ENCODE measurements at regions not wholly inside any gene's neighbourhood (a gene's known extent, or its start where the extent isn't known, plus 50 kb on each side); places are given as distances from the start of the nearest gene placed in this dataset.
"Not testable (repeated sequence)": the region's sequence is repeated elsewhere in the genome, so short reads cannot be mapped to it uniquely, and the experiment has no call there.

DNA sequence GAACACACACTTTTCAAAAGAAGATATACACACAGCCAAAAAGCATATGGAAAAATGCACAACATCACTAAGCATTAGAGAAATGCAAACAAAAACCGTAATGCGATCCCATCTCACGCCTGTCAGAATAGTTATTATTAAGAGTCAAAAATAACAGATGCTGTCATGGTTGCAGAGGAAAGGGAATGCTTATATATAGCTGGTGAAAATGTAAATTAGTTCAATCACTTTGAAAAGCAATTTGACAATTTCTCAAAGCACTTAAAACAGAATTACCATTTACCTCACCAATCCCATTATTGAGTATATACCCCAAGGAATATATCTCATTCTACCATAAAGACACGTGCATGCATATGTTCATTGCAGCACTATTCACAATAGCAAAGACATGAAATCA is 126.8 kb upstream of the MRPS30 start:
- no CpG with 5 or more reads among the region's 4 CpGs for WGBS (ENCODE audit: insufficient coverage)
- Mint-ChIP-seq H3K27me3 (no peaks in the 10 kb centered on the region), H3K4me3 (no peak overlapping the region), H3K4me1 (no peaks in the 10 kb centered on the region), H3K36me3 (no peaks in the 10 kb centered on the region), H3K9me3 (peaks cover 0 to 12% (median 0%) of the 10 kb centered on the region in 3 donors), H3K27ac (no peak overlapping the region)
- Histone ChIP-seq H3K9me3 (no peaks in the 10 kb centered on the region), H3K27me3 (replicated peaks in 1 of 2; ENCODE audit: control insufficient read depth in 2 of 2, extremely low read depth in 1 of 2, insufficient read depth in 2 of 2, low read length in 1 of 2) (no peaks in the 10 kb centered on the region), H3K4me3 (ENCODE audit: control insufficient read depth in 1 of 2, extremely low read depth in 1 of 2, low read length in 1 of 2) (no peak overlapping the region), H3K4me1 (ENCODE audit: control insufficient read depth in 1 of 2, extremely low read depth in 1 of 2, insufficient read depth in 2 of 2, low read length in 2 of 2) (no peaks in the 10 kb centered on the region), H3K27ac (ENCODE audit: low read length) (no peak overlapping the region), H3K36me3 (ENCODE audit: control insufficient read depth in 2 of 2, extremely low read depth in 1 of 2, insufficient read depth in 1 of 2, low read length in 1 of 2) (no peaks in the 10 kb centered on the region)
- no peak for ATAC-seq (replicated peaks in 1 of 4)
- ChIA-PET POLR2A (no interaction called here), CTCF (no interaction called here)
- DNase-seq: no peak

DNA sequence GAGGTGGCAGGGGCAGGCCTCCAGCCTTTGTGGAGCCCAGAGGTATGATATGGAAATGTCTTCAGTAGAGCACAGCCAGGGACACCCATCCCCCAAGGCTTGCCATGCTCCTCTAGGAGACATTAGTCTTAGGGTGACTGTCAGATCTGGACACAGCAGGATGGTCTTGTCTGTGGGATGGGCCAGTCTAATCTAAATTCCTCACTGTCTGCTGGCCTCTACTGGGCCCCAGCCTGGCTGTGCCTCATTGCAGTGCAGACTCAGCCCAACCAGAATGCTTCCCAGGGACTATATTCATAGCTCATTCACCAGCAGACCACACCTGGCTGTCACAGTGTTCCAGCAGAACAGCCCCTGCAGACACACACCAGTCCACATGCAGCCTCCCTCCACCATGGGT is 129.5 kb upstream of the MRPS30 start:
- DNase-seq: no peak
- Histone ChIP-seq H3K9me3 (no peaks in the 10 kb centered on the region), H3K36me3 (ENCODE audit: control insufficient read depth in 2 of 2, extremely low read depth in 1 of 2, insufficient read depth in 1 of 2, low read length in 1 of 2) (no peaks in the 10 kb centered on the region), H3K27me3 (replicated peaks in 1 of 2; ENCODE audit: control insufficient read depth in 2 of 2, extremely low read depth in 1 of 2, insufficient read depth in 2 of 2, low read length in 1 of 2) (no peaks in the 10 kb centered on the region), H3K4me3 (ENCODE audit: control insufficient read depth in 1 of 2, extremely low read depth in 1 of 2, low read length in 1 of 2) (no peak overlapping the region), H3K4me1 (ENCODE audit: control insufficient read depth in 1 of 2, extremely low read depth in 1 of 2, insufficient read depth in 2 of 2, low read length in 2 of 2) (no peaks in the 10 kb centered on the region), H3K27ac (ENCODE audit: low read length) (no peak overlapping the region)
- no peak for ATAC-seq (replicated peaks in 1 of 4)
- Mint-ChIP-seq H3K27ac (no peak overlapping the region), H3K4me3 (no peak overlapping the region), H3K4me1 (no peaks in the 10 kb centered on the region), H3K27me3 (no peaks in the 10 kb centered on the region), H3K9me3 (peaks cover 0 to 22% (median 4%) of the 10 kb centered on the region in 3 donors), H3K36me3 (no peaks in the 10 kb centered on the region)
- CTCF ChIA-PET: no interaction called here
- POLR2A ChIA-PET: no interaction called here

DNA sequence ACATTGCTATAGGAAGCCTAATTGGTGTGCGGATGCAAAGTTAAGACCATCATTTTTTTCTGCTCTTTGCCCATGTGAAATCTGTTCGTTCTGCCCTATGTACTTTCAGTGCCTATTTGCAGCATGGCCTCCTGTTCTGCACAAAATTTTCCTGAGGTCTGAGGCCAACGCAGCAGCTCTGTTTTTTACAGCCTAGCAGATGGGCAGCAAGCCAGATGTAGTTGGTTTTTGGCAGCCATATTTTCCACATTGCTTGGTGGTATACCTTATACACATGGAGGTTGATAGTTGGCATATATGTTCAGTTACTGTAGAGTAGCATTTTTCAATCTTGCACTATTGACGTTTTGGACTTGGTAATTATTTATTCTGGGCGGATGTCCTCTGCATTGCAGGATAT is 133.5 kb upstream of the MRPS30 start:
- ATAC-seq (replicated peaks in 1 of 4) (no peak), DNase-seq (no peak)
- Mint-ChIP-seq H3K27me3 (no peaks in the 10 kb centered on the region), H3K9me3 (peaks cover 4 to 18% (median 4%) of the 10 kb centered on the region in 3 donors), H3K36me3 (no peaks in the 10 kb centered on the region), H3K27ac (no peak overlapping the region), H3K4me1 (no peaks in the 10 kb centered on the region), H3K4me3 (no peak overlapping the region)
- CTCF ChIA-PET: no interaction called here
- Histone ChIP-seq H3K27ac (ENCODE audit: low read length) (no peak overlapping the region), H3K4me1 (ENCODE audit: control insufficient read depth in 1 of 2, extremely low read depth in 1 of 2, insufficient read depth in 2 of 2, low read length in 2 of 2) (no peaks in the 10 kb centered on the region), H3K27me3 (replicated peaks in 1 of 2; ENCODE audit: control insufficient read depth in 2 of 2, extremely low read depth in 1 of 2, insufficient read depth in 2 of 2, low read length in 1 of 2) (no peaks in the 10 kb centered on the region), H3K4me3 (ENCODE audit: control insufficient read depth in 1 of 2, extremely low read depth in 1 of 2, low read length in 1 of 2) (no peak overlapping the region), H3K36me3 (ENCODE audit: control insufficient read depth in 2 of 2, extremely low read depth in 1 of 2, insufficient read depth in 1 of 2, low read length in 1 of 2) (no peaks in the 10 kb centered on the region), H3K9me3 (no peaks in the 10 kb centered on the region)
- WGBS (ENCODE audit: insufficient coverage): 84% methylated on average over 3 of the region's 5 CpGs
- POLR2A ChIA-PET: no interaction called here

DNA sequence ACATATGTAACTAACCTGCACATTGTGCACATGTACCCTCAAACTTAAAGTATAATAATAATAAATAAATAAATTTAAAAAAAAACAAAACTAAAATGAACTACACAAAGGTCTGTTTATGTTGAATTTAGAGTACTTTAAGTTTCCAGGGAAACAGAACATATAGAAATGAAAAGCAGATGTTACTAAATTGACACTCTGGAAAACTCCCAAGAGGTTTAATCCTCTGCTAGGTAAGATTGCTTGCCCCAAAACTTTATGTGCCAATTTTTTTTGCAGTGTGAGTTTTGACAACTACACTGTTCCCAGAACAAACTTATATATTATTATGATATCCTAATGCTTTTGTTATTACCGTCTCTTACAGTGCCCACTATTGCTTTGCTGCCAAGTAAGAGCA is 134.3 kb upstream of the MRPS30 start:
- H3K27ac Mint-ChIP-seq: no peak overlapping the region
- CTCF ChIA-PET: no interaction called here
- no peaks in the 10 kb centered on the region for H3K4me1 Mint-ChIP-seq

DNA sequence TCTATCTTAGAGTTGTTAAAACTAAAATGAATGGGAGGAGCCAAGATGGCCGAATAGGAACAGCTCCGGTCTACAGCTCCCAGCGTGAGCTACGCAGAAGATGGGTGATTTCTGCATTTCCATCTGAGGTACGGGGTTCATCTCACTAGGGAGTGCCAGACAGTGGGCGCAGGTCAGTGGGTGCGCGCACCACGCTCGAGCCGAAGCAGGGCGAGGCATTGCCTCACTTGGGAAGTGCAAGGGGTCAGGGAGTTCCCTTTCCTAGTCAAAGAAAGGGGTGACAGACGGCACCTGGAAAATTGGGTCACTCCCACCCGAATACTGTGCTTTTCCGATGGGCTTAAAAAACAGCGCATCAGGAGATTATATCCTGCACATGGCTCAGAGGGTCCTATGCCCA is 140.3 kb upstream of the MRPS30 start:
- ATAC-seq (replicated peaks in 1 of 4); H3K4me1 Mint-ChIP-seq; H3K9me3 ChIP-seq; POLR2A ChIA-PET; H3K27me3 Mint-ChIP-seq; H3K27ac Mint-ChIP-seq; H3K4me3 ChIP-seq (ENCODE audit: control insufficient read depth in 1 of 2, extremely low read depth in 1 of 2, low read length in 1 of 2); H3K4me3 Mint-ChIP-seq; H3K36me3 Mint-ChIP-seq; H3K4me1 ChIP-seq (ENCODE audit: control insufficient read depth in 1 of 2, extremely low read depth in 1 of 2, insufficient read depth in 2 of 2, low read length in 2 of 2); CTCF ChIA-PET; H3K27me3 ChIP-seq (replicated peaks in 1 of 2; ENCODE audit: control insufficient read depth in 2 of 2, extremely low read depth in 1 of 2, insufficient read depth in 2 of 2, low read length in 1 of 2); DNase-seq; H3K27ac ChIP-seq (ENCODE audit: low read length); H3K36me3 ChIP-seq (ENCODE audit: control insufficient read depth in 2 of 2, extremely low read depth in 1 of 2, insufficient read depth in 1 of 2, low read length in 1 of 2): not testable (repeated sequence)
- H3K9me3 Mint-ChIP-seq: peaks cover 3 to 14% (median 14%) of the 10 kb centered on the region in 3 donors
- 81% methylated on average over 9 of the region's 16 CpGs for WGBS (ENCODE audit: insufficient coverage)

More for the DNA sequence above, 134.3 kb upstream of the MRPS30 start:
- Histone ChIP-seq H3K36me3 (ENCODE audit: control insufficient read depth in 2 of 2, extremely low read depth in 1 of 2, insufficient read depth in 1 of 2, low read length in 1 of 2) (no peaks in the 10 kb centered on the region), H3K9me3 (no peaks in the 10 kb centered on the region), H3K4me3 (ENCODE audit: control insufficient read depth in 1 of 2, extremely low read depth in 1 of 2, low read length in 1 of 2) (no peak overlapping the region), H3K27ac (ENCODE audit: low read length) (no peak overlapping the region), H3K27me3 (replicated peaks in 1 of 2; ENCODE audit: control insufficient read depth in 2 of 2, extremely low read depth in 1 of 2, insufficient read depth in 2 of 2, low read length in 1 of 2) (no peaks in the 10 kb centered on the region), H3K4me1 (ENCODE audit: control insufficient read depth in 1 of 2, extremely low read depth in 1 of 2, insufficient read depth in 2 of 2, low read length in 2 of 2) (no peaks in the 10 kb centered on the region)
- no peak for DNase-seq
- POLR2A ChIA-PET: no interaction called here
- Mint-ChIP-seq H3K4me3 (no peak overlapping the region), H3K9me3 (peaks cover 7 to 11% (median 9%) of the 10 kb centered on the region in 3 donors), H3K36me3 (no peaks in the 10 kb centered on the region), H3K27me3 (no peaks in the 10 kb centered on the region)
- no peak for ATAC-seq (replicated peaks in 1 of 4)
- no CpG with 5 or more reads among the region's 1 CpG for WGBS (ENCODE audit: insufficient coverage)

DNA sequence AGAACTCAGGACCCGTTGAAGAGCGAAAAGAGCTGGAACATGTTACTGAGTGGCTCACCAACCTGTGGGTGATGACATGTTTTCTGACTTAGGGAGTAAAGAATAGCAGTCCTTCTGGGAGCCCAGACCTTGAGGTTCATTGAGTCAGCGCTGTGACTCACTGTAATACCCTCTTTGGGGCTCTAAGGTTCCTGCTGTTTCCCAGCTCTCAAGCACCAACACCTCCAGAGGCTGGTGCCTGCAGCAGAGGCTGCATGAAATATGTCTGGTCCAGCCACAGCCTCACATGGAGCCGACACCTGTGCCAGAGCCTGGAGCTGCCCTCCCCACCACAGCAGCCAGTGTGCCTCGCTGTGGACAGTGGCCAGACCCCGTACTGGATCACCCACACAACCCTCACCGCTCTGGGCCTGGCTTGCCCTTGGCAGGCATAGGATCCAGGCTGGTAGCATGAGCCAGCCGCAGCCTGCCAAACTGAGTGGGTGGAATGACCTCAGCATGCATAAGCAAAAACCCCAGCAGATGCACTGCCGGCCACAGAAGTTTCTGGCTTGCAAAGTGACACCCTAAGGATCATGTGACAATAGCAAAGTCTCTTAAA is 143.5 kb upstream of the MRPS30 start:
- no peaks in the 10 kb centered on the region for H3K36me3 ChIP-seq (ENCODE audit: control insufficient read depth in 2 of 2, extremely low read depth in 1 of 2, insufficient read depth in 1 of 2, low read length in 1 of 2)
- H3K27ac ChIP-seq (ENCODE audit: low read length): no peak overlapping the region
- no peaks in the 10 kb centered on the region for H3K4me1 Mint-ChIP-seq
- H3K27ac Mint-ChIP-seq: no peak overlapping the region
- H3K27me3 Mint-ChIP-seq: no peaks in the 10 kb centered on the region
- DNase-seq (no peak), ATAC-seq (replicated peaks in 1 of 4) (no peak)
- no peaks in the 10 kb centered on the region for H3K27me3 ChIP-seq (replicated peaks in 1 of 2; ENCODE audit: control insufficient read depth in 2 of 2, extremely low read depth in 1 of 2, insufficient read depth in 2 of 2, low read length in 1 of 2)
- 79% methylated on average over 8 of the region's 9 CpGs for WGBS (ENCODE audit: insufficient coverage)
- H3K4me3 ChIP-seq (ENCODE audit: control insufficient read depth in 1 of 2, extremely low read depth in 1 of 2, low read length in 1 of 2): no peak overlapping the region
- no peaks in the 10 kb centered on the region for H3K4me1 ChIP-seq (ENCODE audit: control insufficient read depth in 1 of 2, extremely low read depth in 1 of 2, insufficient read depth in 2 of 2, low read length in 2 of 2)
- no peaks in the 10 kb centered on the region for H3K36me3 Mint-ChIP-seq
- H3K9me3 Mint-ChIP-seq: peaks cover 13 to 21% (median 16%) of the 10 kb centered on the region in 3 donors
- ChIA-PET POLR2A (no interaction called here), CTCF (no interaction called here)
- H3K9me3 ChIP-seq: no peaks in the 10 kb centered on the region
- H3K4me3 Mint-ChIP-seq: no peak overlapping the region

DNA sequence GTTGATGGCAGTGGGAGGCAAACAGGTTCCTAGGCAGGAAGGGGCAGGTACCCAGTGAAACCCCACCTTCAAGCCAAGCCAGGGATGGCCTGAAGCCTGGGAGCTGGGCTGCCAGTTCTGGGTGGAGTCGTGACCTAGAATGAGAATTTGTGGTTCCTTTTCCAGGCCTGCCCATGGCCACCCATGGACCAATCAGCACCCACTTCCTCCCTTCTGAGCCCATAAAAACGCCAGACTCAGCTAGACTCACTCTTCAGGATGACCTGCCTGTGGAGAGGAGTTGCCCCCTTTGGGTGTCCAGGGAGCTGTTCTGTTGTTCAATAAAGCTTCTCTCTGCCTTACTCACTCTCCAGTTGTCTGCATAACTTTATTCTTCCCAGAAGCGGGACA is 144.0 kb upstream of the MRPS30 start:
- Mint-ChIP-seq H3K27ac (no peak overlapping the region), H3K36me3 (no peaks in the 10 kb centered on the region), H3K9me3 (peaks cover 10 to 21% (median 14%) of the 10 kb centered on the region in 3 donors), H3K4me1 (no peaks in the 10 kb centered on the region), H3K4me3 (no peak overlapping the region), H3K27me3 (no peaks in the 10 kb centered on the region)
- H3K9me3 ChIP-seq: no peaks in the 10 kb centered on the region
- H3K27me3 ChIP-seq (replicated peaks in 1 of 2; ENCODE audit: control insufficient read depth in 2 of 2, extremely low read depth in 1 of 2, insufficient read depth in 2 of 2, low read length in 1 of 2): no peaks in the 10 kb centered on the region
- CTCF ChIA-PET: no interaction called here
- no peaks in the 10 kb centered on the region for H3K36me3 ChIP-seq (ENCODE audit: control insufficient read depth in 2 of 2, extremely low read depth in 1 of 2, insufficient read depth in 1 of 2, low read length in 1 of 2)
- H3K4me1 ChIP-seq (ENCODE audit: control insufficient read depth in 1 of 2, extremely low read depth in 1 of 2, insufficient read depth in 2 of 2, low read length in 2 of 2): no peaks in the 10 kb centered on the region
- DNase-seq: no peak
- WGBS (ENCODE audit: insufficient coverage): no CpG with 5 or more reads among the region's 3 CpGs
- ATAC-seq (replicated peaks in 1 of 4): no peak
- no peak overlapping the region for H3K4me3 ChIP-seq (ENCODE audit: control insufficient read depth in 1 of 2, extremely low read depth in 1 of 2, low read length in 1 of 2)
- H3K27ac ChIP-seq (ENCODE audit: low read length): no peak overlapping the region
- POLR2A ChIA-PET: no interaction called here

Measured in T-cell (primary cell).